Ovary (tissue), 7 donors: ENCODE measurements at regions not wholly inside any gene's neighbourhood (a gene's known extent, or its start where the extent isn't known, plus 50 kb on each side); places are given as distances from the start of the nearest gene placed in this dataset.

Experiments used
- DNase-seq, 5 donors: peaks; one replicate each; pipeline ENCODE4 v3.0.0-alpha.2; 2019 to 2020
- H3K27ac ChIP-seq, 2 donors: fragments of 200-600 bp; one replicate each; pipeline versions ENCODE4 v1.5.1 to v1.8.0; 2019 to 2022
- H3K27me3 ChIP-seq: fragments of 200-600 bp; one replicate; pipeline ENCODE4 v1.8.0; 2022
- H3K36me3 ChIP-seq: fragments of 200-600 bp; sonication (generic); one replicate; pipeline ENCODE4 v1.5.1; 2019
- H3K4me1 ChIP-seq: one replicate; pipeline ENCODE4 v1.8.1; 2013; ENCODE audit warnings: mild to moderate bottlenecking, moderate library complexity; ENCODE audit not compliant: insufficient read depth
- H3K4me3 ChIP-seq: fragments of 200-600 bp; sonication (generic); one replicate; pipeline ENCODE4 v1.5.1; 2017
- H3K9me3 ChIP-seq, 2 donors: fragments of 200-600 bp in 1 of 2; sonication (generic) in 1 of 2; one replicate each; pipeline versions ENCODE4 v1.5.1 to v1.8.1; 2013 to 2019; ENCODE audit warnings: mild to moderate bottlenecking in 1 of 2, moderate library complexity in 1 of 2
- EP300 ChIP-seq: sonication (generic); formaldehyde crosslinking; IDR thresholded peaks from one replicate; pipeline ENCODE4 v1.6.1; 2017; ENCODE audit warnings: antibody characterized with exemption
- POLR2A ChIP-seq: fragments of 450-650 bp; IDR thresholded peaks from one replicate; pipeline ENCODE4 v1.6.1; 2017; ENCODE audit warnings: antibody characterized with exemption, mild to moderate bottlenecking, moderate library complexity
- WGBS, 3 donors: extraction: QIAGEN DNeasy Blood & Tissue Kit in 1 of 3; methylation state at CpG; one replicate each; pipeline versions ENCODE4 v1.1.5 to v1.1.7; 2013 to 2017; 5-methylcytosine and 5-hydroxymethylcytosine counted together
- intact Hi-C, 4 donors: fragments of 100-400 bp; cut with DNase I; formaldehyde crosslinking; loops; one replicate each; pipeline versions ENCODE4 v1.11.0 to v1.15.1; 2022 to 2023
- TF ChIP-seq, protein P1 (sequence below), 3 donors: fragments of 450-650 bp in 2 of 3; fragments of 200-600 bp in 1 of 3; IDR thresholded peaks; one replicate each; pipeline versions ENCODE4 v1.5.1 to v1.8.0; 2016 to 2022; ENCODE audit warnings: antibody characterized with exemption in 3 of 3, mild to moderate bottlenecking in 1 of 3
- donor health status: DM: no; HTN: no; CAD: no; lungs with moderate emphysema.
- donor health status: DM: no; HTN: no; CAD: no.
- donor health status: Bipolar disorder and iron deficiency.
- donor health status: DM: no; HTN: no; CAD: no.
- donor health status: DM: yes; HTN: yes; CAD: no.

DNA sequence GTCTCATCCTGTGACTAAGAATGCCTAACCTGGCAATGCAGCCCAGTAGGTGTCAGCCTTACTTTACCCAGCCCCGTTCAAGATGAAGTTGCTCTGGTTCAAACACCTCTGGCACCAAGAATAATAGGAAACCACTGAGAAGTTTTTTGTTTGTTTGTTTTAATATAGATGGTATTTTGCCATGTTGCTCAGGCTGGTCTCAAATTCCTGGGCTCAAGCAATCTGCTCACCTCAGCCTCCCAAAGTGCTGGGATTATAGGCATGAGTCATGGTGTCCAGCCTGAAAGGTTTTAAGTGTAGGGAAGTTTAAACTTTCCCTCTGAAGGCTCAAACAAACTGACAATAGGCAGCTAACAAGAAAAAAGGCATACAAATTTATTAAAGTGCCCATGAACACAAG, 51.2 kb upstream of the ABCC4 start:
- H3K27ac ChIP-seq, result no peak overlapping the region
- 61 to 86% (median 74%) methylated on average over 1 of the region's 1 CpG for WGBS, 3 donors

DNA sequence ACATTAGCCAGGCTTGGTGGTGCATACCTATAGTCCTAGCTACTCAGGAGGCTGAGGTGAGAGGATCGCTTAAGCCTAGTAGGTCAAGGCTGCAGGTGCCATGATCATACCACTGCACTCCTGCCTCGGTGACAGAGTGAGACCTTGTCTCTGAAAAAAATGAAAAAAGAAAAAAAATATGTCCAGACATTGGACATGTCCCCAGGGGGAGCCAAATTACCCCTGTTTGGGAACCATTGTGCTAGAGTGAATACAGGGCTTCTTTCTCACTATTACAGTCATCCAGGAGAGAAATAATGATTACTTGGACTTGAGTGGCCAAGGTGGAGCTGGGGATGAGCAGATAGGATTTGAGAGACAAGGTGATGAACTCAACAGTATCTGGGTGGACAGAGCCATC, 52.9 kb upstream of the ABCC4 start:
- intact Hi-C loops, result no loop called here
- 70 to 88% (median 88%) methylated on average over 2 of the region's 2 CpGs for WGBS, 3 donors
- Histone ChIP-seq H3K36me3 (no peaks in the 10 kb centered on the region), H3K4me3 (no peak overlapping the region), H3K27ac (no peak overlapping the region), H3K9me3 (no peaks in the 10 kb centered on the region), H3K4me1 (no peaks in the 10 kb centered on the region), H3K27me3 (no peaks in the 10 kb centered on the region)
- DNase-seq, result no peak
- TF ChIP-seq EP300 (no peak), POLR2A (no peak)
- TF ChIP-seq, protein P1, sequence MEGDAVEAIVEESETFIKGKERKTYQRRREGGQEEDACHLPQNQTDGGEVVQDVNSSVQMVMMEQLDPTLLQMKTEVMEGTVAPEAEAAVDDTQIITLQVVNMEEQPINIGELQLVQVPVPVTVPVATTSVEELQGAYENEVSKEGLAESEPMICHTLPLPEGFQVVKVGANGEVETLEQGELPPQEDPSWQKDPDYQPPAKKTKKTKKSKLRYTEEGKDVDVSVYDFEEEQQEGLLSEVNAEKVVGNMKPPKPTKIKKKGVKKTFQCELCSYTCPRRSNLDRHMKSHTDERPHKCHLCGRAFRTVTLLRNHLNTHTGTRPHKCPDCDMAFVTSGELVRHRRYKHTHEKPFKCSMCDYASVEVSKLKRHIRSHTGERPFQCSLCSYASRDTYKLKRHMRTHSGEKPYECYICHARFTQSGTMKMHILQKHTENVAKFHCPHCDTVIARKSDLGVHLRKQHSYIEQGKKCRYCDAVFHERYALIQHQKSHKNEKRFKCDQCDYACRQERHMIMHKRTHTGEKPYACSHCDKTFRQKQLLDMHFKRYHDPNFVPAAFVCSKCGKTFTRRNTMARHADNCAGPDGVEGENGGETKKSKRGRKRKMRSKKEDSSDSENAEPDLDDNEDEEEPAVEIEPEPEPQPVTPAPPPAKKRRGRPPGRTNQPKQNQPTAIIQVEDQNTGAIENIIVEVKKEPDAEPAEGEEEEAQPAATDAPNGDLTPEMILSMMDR (IDR thresholded peaks at IDR 0.05), result no peak

More for the DNA sequence above, 51.2 kb upstream of the ABCC4 start:
- intact Hi-C loops, result no loop called here
- no peaks in the 10 kb centered on the region for H3K36me3 ChIP-seq
- H3K9me3 ChIP-seq, result no peaks in the 10 kb centered on the region
- H3K4me3 ChIP-seq, result no peak overlapping the region
- no peaks in the 10 kb centered on the region for H3K4me1 ChIP-seq
- no peaks in the 10 kb centered on the region for H3K27me3 ChIP-seq
- no peak for DNase-seq
- TF ChIP-seq POLR2A, result no peak
- TF ChIP-seq EP300, result no peak
- TF ChIP-seq, protein P1 (IDR thresholded peaks at IDR 0.05), result no peak

DNA sequence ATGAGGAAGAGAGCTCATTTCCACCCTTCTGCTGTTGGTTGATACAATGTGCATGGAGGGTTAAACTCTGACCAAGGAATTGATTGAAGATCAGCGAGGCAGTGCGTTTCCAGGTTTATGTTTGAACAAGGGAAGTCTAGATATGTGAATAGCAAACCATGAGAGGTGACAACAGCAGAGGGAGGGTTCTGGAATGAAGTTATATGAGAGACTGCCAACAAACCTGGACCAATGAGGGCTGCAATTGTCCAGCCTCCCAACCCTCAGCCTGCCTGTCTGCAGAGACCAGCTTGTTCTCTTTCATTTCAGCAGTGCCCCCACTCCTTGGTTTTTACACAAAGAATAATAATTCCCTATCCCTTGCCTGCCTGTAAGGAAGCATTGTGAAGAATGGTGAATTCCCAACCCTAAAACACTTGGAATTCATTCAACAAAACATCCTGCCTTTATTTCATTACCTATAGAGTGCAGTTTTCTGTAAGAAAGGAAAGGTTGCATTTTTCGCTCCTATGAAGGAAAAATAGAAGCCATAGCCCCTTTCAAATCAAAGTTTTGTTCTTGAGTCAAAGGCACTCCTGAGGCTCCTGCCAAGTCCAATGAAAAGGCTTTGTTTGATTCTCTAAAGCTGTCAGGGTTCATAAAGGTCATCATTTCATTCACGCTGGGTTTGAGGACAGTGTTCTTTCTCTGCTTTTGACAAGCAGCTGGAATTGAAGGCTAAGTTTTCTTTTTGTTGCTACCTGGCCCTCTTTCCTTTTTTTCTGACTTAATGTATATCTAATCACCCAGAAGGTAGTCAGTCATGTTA, 53.6 kb upstream of the ABCC4 start:
- Histone ChIP-seq H3K4me1 (no peaks in the 10 kb centered on the region), H3K27ac (no peak overlapping the region), H3K9me3 (no peaks in the 10 kb centered on the region), H3K4me3 (no peak overlapping the region), H3K36me3 (no peaks in the 10 kb centered on the region), H3K27me3 (no peaks in the 10 kb centered on the region)
- DNase-seq, result no peak
- TF ChIP-seq, protein P1 (IDR thresholded peaks at IDR 0.05), result no peak
- TF ChIP-seq EP300 (no peak), POLR2A (no peak)
- intact Hi-C loops, result no loop called here
- 32 to 45% (median 34%) methylated on average over 4 of the region's 4 CpGs for WGBS, 3 donors

DNA sequence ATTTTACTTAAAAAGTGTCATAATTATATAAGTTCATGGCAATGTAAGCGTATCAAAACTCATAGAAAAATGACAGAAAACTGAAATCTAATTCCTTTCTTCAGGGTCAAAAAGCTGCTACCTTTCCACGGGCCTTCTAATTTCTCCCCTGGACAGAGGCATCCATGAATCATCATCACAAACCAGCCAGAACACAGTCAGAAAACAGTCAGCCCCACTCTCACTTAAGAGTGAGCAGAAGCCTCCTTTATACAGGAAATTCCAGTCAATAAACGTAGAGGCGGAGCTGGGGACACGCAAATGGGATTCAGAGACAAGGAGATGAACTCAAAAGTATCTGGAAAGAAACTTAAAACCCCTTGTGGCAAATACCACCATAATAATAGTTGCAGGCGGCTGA, 54.2 kb upstream of the ABCC4 start:
- no peaks in the 10 kb centered on the region for H3K9me3 ChIP-seq
- H3K4me3 ChIP-seq, result no peak overlapping the region
- WGBS, 3 donors, result 67 to 75% (median 69%) methylated on average over 6 of the region's 6 CpGs
- DNase-seq, result no peak
- intact Hi-C loops, result no loop called here
- H3K4me1 ChIP-seq, result no peaks in the 10 kb centered on the region
- TF ChIP-seq, protein P1 (IDR thresholded peaks at IDR 0.05), result no peak
- TF ChIP-seq EP300, result no peak
- no peaks in the 10 kb centered on the region for H3K36me3 ChIP-seq
- H3K27ac ChIP-seq, result no peak overlapping the region
- no peaks in the 10 kb centered on the region for H3K27me3 ChIP-seq
